Hepatocyte (in vitro differentiated cells): ENCODE measurements at regions not wholly inside any gene's neighbourhood (a gene's known extent, or its start where the extent isn't known, plus 50 kb on each side); places are given as distances from the start of the nearest gene placed in this dataset.
A peak's percentile ranks its signal among the peaks of the same experiment; 100 is the strongest.

Source experiments
- DNase-seq: peaks from one replicate; pipeline ENCODE4 v3.0.0-alpha.2; 2016; ENCODE audit warnings: low spot score
- H2AFZ ChIP-seq: fragments of 200-600 bp; sonication (generic); 2 replicates; pipeline ENCODE4 v1.6.0; 2016; ENCODE audit warnings: antibody characterized with exemption, mild to moderate bottlenecking
- H3K27ac ChIP-seq: fragments of 200-600 bp; sonication (generic); 2 replicates; pipeline ENCODE4 v1.5.1; 2016; ENCODE audit warnings: mild to moderate bottlenecking
- H3K27me3 ChIP-seq: fragments of 200-600 bp; sonication (generic); 2 replicates; pipeline ENCODE4 v1.6.1; 2016
- H3K36me3 ChIP-seq: fragments of 200-600 bp; sonication (generic); replicated peaks from 2 replicates; pipeline ENCODE4 v1.5.1; 2016; ENCODE audit warnings: low read depth; ENCODE audit not compliant: insufficient read depth
- H3K4me1 ChIP-seq: fragments of 200-600 bp; sonication (generic); 2 replicates; pipeline ENCODE4 v1.5.1; 2016; ENCODE audit warnings: mild to moderate bottlenecking, moderate library complexity; ENCODE audit not compliant: insufficient read depth
- H3K4me2 ChIP-seq: fragments of 200-600 bp; sonication (generic); 2 replicates; pipeline ENCODE4 v1.6.0; 2016
- H3K4me3 ChIP-seq: fragments of 200-600 bp; sonication (generic); 2 replicates; pipeline ENCODE4 v1.5.1; 2016; ENCODE audit warnings: mild to moderate bottlenecking
- H3K79me2 ChIP-seq: fragments of 200-600 bp; sonication (generic); 2 replicates; pipeline ENCODE4 v1.6.0; 2017; ENCODE audit warnings: mild to moderate bottlenecking
- H3K9me2 ChIP-seq: fragments of 200-600 bp; sonication (generic); replicated peaks from 2 replicates; pipeline ENCODE4 v1.6.0; 2017; ENCODE audit warnings: mild to moderate bottlenecking; ENCODE audit not compliant: insufficient read depth
- H3K9me3 ChIP-seq: fragments of 200-600 bp; sonication (generic); 2 replicates; pipeline ENCODE4 v1.5.1; 2016; ENCODE audit warnings: low read depth, mild to moderate bottlenecking
- H4K20me1 ChIP-seq: fragments of 200-600 bp; sonication (generic); 2 replicates; pipeline ENCODE4 v1.6.0; 2016; ENCODE audit warnings: mild to moderate bottlenecking; ENCODE audit not compliant: insufficient read depth, poor library complexity, severe bottlenecking
- EZH2 ChIP-seq: fragments of 200-600 bp; sonication (generic); IDR thresholded peaks from 2 replicates; pipeline ENCODE4 v1.6.1; 2016; ENCODE audit warnings: antibody characterized with exemption, mild to moderate bottlenecking, borderline replicate concordance
- EZH2phosphoT487 ChIP-seq: fragments of 200-600 bp; sonication (generic); IDR thresholded peaks from one replicate; pipeline ENCODE4 v1.6.1; 2018; ENCODE audit warnings: antibody characterized with exemption, mild to moderate bottlenecking, low read depth, moderate library complexity; ENCODE audit not compliant: unreplicated experiment, severe bottlenecking
- whole genome bisulfite sequencing: methylation state at CpG from one replicate; pipeline ENCODE4 v1.1.6; 2016; ENCODE audit warnings: low lambda C conversion rate; ENCODE audit errors: missing lambda C conversion rate; 5-methylcytosine and 5-hydroxymethylcytosine counted together
- TF ChIP-seq, protein P1 (sequence below): fragments of 200-600 bp; sonication (generic); IDR thresholded peaks from 2 replicates; pipeline ENCODE4 v1.5.1; 2016; ENCODE audit warnings: antibody characterized with exemption, mild to moderate bottlenecking; ENCODE audit not compliant: poor library complexity

- no peaks in the 10 kb centered on the region for H3K9me2 ChIP-seq
- H3K4me2 ChIP-seq = no peak overlapping the region
- DNase-seq = no peak
- no peaks in the 10 kb centered on the region for H3K79me2 ChIP-seq
- no peak overlapping the region for H3K4me3 ChIP-seq
- no peak for TF ChIP-seq EZH2phosphoT487
- TF ChIP-seq EZH2 = no peak
- TF ChIP-seq, protein P1, sequence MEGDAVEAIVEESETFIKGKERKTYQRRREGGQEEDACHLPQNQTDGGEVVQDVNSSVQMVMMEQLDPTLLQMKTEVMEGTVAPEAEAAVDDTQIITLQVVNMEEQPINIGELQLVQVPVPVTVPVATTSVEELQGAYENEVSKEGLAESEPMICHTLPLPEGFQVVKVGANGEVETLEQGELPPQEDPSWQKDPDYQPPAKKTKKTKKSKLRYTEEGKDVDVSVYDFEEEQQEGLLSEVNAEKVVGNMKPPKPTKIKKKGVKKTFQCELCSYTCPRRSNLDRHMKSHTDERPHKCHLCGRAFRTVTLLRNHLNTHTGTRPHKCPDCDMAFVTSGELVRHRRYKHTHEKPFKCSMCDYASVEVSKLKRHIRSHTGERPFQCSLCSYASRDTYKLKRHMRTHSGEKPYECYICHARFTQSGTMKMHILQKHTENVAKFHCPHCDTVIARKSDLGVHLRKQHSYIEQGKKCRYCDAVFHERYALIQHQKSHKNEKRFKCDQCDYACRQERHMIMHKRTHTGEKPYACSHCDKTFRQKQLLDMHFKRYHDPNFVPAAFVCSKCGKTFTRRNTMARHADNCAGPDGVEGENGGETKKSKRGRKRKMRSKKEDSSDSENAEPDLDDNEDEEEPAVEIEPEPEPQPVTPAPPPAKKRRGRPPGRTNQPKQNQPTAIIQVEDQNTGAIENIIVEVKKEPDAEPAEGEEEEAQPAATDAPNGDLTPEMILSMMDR = no peak
- 97% methylated on average over 4 of the region's 4 CpGs for WGBS
- no peaks in the 10 kb centered on the region for H3K27me3 ChIP-seq
- no peaks in the 10 kb centered on the region for H3K4me1 ChIP-seq
- H4K20me1 ChIP-seq = no peaks in the 10 kb centered on the region
- no peak overlapping the region for H2AFZ ChIP-seq
- no peaks in the 10 kb centered on the region for H3K36me3 ChIP-seq
- H3K27ac ChIP-seq = no peak overlapping the region
- no peaks in the 10 kb centered on the region for H3K9me3 ChIP-seq
Measured at GRCh38 chr13:72645521-72645920, 81.9 kb downstream of the MZT1 start.

DNA sequence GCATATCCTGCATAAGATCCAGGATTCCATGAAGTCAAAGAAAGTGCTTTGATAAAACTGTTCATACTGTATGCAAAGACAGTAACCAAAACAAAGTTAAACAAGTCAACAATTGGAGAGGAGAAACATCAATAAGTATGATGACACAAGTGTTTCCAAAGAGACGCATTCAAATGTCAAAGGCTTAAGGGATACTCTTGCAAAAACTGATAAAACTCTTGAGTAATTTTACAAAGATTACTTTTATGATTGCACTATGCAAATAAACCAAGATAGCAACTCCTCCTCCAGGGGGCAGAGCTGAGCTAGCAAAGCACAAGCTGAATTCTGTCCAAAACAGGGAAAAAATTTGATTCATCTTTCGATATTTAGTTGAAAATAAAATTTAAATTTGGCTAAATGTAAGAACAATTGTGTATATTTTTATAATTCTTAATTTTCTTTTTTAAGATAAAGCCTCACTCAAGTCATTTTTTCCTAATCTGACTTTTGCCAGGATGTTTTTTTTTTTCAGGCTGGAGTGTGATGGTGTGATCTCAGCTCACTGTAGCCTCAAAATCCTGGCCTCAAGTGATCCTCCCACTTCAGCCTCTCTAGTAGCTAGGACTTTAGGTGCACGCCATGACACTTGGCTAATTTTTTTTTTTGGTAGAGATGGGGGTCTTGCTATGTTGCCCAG lies 84.0 kb downstream of the MZT1 start:
- Histone ChIP-seq H3K4me2 (peak overlapping the region; percentile 15), H3K27me3 (no peaks in the 10 kb centered on the region), H3K36me3 (no peaks in the 10 kb centered on the region), H3K9me3 (no peaks in the 10 kb centered on the region), H3K4me3 (no peak overlapping the region), H2AFZ (no peak overlapping the region), H4K20me1 (no peaks in the 10 kb centered on the region), H3K27ac (peak overlapping the region; percentile 0), H3K4me1 (no peaks in the 10 kb centered on the region), H3K79me2 (no peaks in the 10 kb centered on the region), H3K9me2 (no peaks in the 10 kb centered on the region)
- peak; percentile 80 for DNase-seq
- 69% methylated on average over 3 of the region's 3 CpGs for WGBS
- TF ChIP-seq, protein P1 = peak; percentile 71
- TF ChIP-seq EZH2phosphoT487 = no peak

- Histone ChIP-seq H3K79me2 (no peaks in the 10 kb centered on the region), H3K27ac (no peak overlapping the region), H3K4me1 (no peaks in the 10 kb centered on the region), H4K20me1 (no peaks in the 10 kb centered on the region), H2AFZ (no peak overlapping the region), H3K27me3 (no peaks in the 10 kb centered on the region), H3K9me2 (no peaks in the 10 kb centered on the region), H3K36me3 (no peaks in the 10 kb centered on the region), H3K9me3 (no peaks in the 10 kb centered on the region), H3K4me3 (no peak overlapping the region), H3K4me2 (no peak overlapping the region)
- 85% methylated on average over 5 of the region's 5 CpGs for WGBS
- no peak for TF ChIP-seq EZH2phosphoT487
- TF ChIP-seq EZH2 = no peak
- TF ChIP-seq, protein P1 = no peak
- no peak for DNase-seq
Measured at GRCh38 chr13:72639377-72639776, 88.1 kb downstream of the MZT1 start.
